HG03354 (cell line): ENCODE measurements at regions not wholly inside any gene's neighbourhood (a gene's known extent, or its start where the extent isn't known, plus 50 kb on each side); places are given as distances from the start of the nearest gene placed in this dataset.

Source experiments
- ATAC-seq: cut with Tn5 transposase; IDR thresholded peaks from one replicate; pipeline ENCODE4 v1.9.1; 2021; ENCODE audit warnings: mild to moderate bottlenecking; ENCODE audit not compliant: unreplicated experiment, poor library complexity, severe bottlenecking

DNA sequence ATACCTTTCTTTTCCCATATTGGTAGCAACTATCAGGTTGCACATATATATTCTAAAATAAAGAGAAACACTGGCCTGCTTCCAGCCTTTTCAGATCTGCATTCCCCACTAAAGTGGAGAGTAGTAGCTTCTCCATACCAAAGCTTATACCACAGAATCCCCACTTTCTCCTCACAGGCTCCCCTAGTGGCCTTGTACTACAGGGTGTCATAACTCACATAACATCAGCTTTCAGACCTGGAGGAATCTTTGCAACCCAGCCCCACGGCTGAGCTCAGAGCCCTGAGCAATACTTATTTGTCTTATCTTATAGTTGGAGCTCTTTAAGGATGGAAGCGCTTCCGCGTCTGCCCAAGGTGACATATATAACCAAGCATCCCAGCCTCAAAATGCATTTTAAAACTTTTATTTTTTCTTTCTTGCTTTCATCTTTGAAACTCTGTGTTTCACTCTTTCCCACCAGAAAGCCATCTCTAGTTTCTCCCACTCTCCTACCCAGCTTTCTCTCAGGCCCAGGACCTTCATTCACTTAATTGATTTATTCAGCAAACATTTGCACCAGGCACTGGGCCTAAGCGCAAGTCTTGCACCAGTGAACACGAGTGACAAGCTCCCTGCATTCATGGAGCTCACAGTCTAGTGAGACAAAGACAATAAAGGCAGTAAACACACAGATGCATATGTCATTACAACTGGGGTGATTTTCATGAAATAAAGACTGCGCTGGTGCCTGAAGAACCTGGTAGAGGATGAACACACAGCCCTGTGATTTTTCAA lies 254.7 kb downstream of the IPO8 start:
- ATAC-seq: peak; percentile 46

DNA sequence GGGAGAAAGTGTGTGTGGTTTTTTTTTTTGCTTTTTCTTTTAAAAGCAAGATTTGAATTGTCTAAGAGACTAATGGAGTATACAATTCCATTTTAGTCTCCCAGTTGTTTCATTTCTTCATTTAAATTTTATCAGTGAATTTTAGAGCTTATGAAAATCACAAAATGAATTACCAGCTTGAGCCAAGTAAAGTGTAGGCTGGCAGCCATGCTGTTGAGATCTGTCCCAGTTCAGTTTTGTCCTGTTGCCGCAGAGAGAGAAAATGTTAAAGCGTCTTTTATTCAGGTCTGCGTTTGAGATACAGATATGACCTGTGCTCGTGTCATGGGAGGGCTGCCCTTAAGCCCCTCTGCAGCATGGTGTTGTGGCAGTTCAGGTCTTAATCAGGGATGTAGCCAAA lies 256.5 kb downstream of the IPO8 start:
- ATAC-seq: no peak

GRCh38 chr12:30438601-30439041 lies 257.0 kb downstream of the IPO8 start:
- ATAC-seq: no peak

DNA sequence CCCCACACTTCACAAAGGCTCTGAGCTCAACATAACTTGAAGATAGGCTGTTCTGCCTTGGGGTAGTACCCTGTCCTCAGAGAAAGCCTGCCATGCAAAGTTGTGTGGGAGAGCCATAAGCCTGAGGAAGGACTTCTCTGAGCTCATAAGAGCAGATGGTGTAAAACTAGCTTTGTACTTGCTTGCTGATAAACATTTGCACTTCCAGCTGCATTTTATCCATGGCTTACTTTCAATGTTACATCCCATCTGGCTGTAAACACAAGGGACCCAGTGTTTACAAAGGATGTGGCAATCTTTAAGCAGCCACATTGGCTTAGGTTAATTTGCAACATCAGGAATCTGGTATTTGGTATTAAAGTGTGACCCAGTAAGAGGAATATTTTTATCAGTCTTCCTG lies 258.1 kb downstream of the IPO8 start:
- no peak for ATAC-seq

GRCh38 chr12:30437044-30437443 lies 258.6 kb downstream of the IPO8 start:
- no peak for ATAC-seq

DNA sequence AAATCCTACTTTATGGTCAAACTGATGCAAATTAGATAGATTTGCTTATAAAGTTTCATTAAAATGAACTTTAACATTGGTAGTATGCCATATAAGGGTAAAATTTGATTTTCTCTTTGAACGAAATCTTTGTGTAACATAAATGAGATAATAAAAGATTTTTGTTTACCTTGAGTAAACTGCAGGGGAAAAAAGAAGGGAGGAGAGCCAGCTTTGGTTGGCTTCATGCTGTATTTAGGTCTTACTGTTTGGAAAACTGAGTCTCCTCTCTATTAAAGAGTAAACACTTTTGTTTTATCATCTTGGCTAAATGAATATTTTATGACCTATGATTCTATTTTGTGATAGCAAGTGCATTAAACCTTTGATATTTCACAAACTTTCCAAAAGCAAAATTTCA lies 267.6 kb downstream of the IPO8 start:
- ATAC-seq: no peak

- no peak for ATAC-seq
These were observed 268.1 kb downstream of the IPO8 start for GRCh38 chr12:30427555-30427954.

DNA sequence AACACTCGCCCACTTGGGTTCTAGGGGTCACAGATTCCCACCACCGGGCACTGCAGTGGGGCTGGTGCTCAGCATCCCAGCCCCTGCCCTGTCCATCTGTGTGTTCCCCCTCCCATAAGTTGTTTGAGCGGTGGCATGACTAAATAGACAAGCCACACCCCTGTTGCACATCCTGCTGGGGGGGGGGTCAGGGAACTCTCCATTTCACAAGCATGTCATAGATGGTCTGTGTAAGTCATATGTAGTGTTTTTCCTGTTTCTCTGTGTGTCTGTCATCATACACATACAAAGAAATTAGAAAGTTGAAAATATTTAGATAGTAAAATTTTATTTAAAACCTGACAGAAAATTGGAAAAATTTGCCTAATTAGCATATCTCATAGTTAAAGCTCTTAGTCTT lies 270.2 kb downstream of the IPO8 start:
- no peak for ATAC-seq

GRCh38 chr12:30423330-30423729 lies 272.3 kb downstream of the IPO8 start:
- no peak for ATAC-seq

GRCh38 chr12:30422844-30423243 lies 272.8 kb downstream of the IPO8 start:
- ATAC-seq: no peak

- ATAC-seq: no peak
These were observed 275.1 kb downstream of the IPO8 start for GRCh38 chr12:30420561-30420960.

DNA sequence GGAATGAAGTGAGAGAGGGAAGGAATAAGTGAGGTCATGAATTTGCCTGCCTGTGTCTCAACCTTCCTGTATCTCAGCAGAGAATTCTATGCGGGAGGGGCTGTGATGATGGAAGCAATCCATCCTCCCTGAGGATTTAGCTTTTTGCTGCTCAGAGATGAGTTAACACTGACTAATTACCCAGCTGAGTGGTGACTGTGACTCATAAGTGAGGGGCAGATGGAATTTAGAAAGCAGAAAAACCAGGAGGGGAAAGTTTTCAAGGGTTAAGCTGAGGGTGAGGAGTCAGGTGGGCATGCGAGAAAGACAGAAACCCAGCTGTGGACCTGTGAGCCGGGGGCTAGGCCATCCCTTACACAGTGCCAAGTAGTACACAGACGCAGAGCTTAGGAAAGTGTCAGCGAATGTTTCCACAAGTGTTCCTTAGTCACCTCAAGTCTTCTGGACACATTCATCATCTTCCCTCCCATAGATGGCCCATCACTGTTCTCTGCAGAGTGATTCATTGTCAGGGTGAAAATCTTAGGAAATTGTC lies 277.9 kb downstream of the IPO8 start:
- no peak for ATAC-seq

- ATAC-seq: no peak
These were observed 279.0 kb downstream of the IPO8 start for GRCh38 chr12:30416631-30417030.

- ATAC-seq: no peak
These were observed 279.9 kb downstream of the IPO8 start for GRCh38 chr12:30415777-30416176.

DNA sequence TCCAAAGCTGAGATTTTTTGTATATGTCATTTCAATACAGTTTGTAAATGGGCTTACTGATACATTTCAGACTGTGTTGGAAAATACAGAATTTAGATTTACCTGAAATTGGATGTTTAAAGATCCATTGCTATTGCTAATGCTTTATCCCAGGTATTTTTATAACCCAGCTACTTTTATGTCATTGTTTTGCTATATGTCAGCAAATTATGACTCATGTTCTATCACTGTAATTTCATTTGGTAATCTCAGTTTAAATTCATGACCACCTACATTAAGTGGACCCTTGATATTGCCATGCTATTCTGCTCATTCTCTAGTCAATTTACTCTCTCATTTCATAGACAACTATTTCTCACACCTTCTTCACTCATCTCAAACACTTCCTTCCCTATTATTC lies 281.2 kb downstream of the IPO8 start:
- ATAC-seq: no peak

DNA sequence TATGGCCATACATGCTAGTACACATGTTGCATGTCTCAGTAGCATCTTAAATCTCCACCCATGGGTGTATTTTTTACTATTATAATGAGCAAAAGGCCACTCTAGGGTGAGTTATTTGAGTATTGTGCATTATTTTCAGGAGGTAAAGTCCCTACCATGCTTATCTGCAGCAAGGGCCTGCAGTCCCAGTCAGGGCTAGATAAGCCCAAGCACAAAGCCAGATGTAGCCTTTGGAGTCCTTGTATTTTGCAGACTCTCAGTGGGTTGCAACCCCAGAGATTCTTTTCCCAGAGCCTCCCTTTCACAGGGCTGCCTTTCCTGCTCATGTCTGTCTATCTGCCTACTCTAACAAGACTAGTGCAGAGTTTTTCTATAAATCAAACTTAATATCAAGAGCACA lies 295.3 kb downstream of the IPO8 start:
- no peak for ATAC-seq

- ATAC-seq: no peak
These were observed 295.8 kb downstream of the IPO8 start for GRCh38 chr12:30399859-30400258.

DNA sequence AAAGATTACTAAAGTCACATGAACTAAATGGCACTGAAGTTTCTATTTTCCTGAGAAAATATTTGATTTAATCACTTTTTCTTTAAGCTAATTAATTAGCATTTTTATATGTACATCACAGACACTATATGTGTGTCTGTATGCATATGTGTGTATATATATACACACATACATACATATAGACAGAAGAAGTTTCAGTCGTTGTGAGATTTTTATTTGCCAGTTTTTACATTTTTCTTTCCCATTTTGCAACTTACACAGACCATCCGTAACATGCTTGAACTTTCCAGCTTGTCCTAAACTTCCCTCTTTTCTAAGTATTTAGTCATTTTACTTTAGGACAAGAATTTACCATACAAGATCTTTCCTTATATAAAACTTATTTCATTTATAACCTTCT lies 299.1 kb downstream of the IPO8 start:
- ATAC-seq: no peak

GRCh38 chr12:30395190-30395589 lies 300.5 kb downstream of the IPO8 start:
- no peak for ATAC-seq

DNA sequence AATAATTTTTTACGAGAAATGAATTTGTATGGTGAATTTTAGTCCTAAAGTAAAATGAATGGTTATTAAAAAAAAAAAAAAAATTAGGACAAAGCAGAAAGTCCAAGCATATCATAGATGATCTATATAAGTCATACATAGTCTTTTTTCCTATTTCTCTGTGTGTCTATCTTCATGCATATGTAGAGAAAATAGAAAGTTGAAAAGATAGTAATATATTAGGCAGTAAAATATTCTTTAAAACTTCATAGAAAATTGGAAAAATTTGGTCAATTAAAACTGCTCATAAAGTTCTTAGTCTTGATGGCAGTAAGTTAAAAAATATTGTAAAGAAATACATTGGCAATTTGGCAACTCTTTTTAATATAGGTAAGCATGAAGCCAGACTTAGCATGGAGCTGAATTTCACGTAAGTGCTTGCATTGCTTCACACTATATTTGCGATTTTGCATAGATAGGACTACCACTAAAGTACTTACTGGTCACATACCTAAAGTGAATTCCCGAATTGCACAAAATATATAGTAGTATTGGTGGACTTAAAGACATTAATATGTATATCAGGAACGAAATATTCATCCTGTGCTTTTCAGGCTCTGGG lies 303.8 kb downstream of the IPO8 start:
- no peak for ATAC-seq

- no peak for ATAC-seq
These were observed 310.0 kb downstream of the IPO8 start for GRCh38 chr12:30385706-30386105.
